KMS-11 (cell line): ENCODE measurements at regions not wholly inside any gene's neighbourhood (a gene's known extent, or its start where the extent isn't known, plus 50 kb on each side); places are given as distances from the start of the nearest gene placed in this dataset.

ENCODE experiments used
- H2AFZ ChIP-seq: fragments of 200-600 bp; sonication (generic); 2 replicates; pipeline ENCODE4 v1.6.1; 2016; ENCODE audit warnings: antibody characterized with exemption, mixed run types, low read depth
- H3K27ac ChIP-seq: fragments of 200-600 bp; sonication (generic); 2 replicates; pipeline ENCODE4 v1.6.1; 2016; ENCODE audit warnings: mild to moderate bottlenecking, mixed run types
- H3K27me3 ChIP-seq: fragments of 200-600 bp; sonication (generic); 2 replicates; pipeline ENCODE4 v1.6.1; 2017; ENCODE audit warnings: mild to moderate bottlenecking, low read depth, mixed run types, moderate library complexity; ENCODE audit not compliant: insufficient read depth
- H3K36me3 ChIP-seq: fragments of 200-600 bp; sonication (generic); 2 replicates; pipeline ENCODE4 v1.6.1; 2017; ENCODE audit warnings: mild to moderate bottlenecking, mixed run types; ENCODE audit not compliant: insufficient read depth
- H3K4me1 ChIP-seq: fragments of 200-600 bp; sonication (generic); 2 replicates; pipeline ENCODE4 v1.6.1; 2016; ENCODE audit warnings: mild to moderate bottlenecking, low read depth, mixed run types; ENCODE audit not compliant: poor library complexity, severe bottlenecking
- H3K4me2 ChIP-seq: fragments of 200-600 bp; sonication (generic); 2 replicates; pipeline ENCODE4 v1.7.0; 2016; ENCODE audit warnings: mild to moderate bottlenecking, mixed run types
- H3K4me3 ChIP-seq: fragments of 200-600 bp; sonication (generic); IDR thresholded peaks from 2 replicates; pipeline ENCODE4 v1.6.1; 2017; ENCODE audit warnings: low read depth, low read length, mixed read lengths; ENCODE audit not compliant: insufficient read depth
- H3K79me2 ChIP-seq: fragments of 200-600 bp; sonication (generic); 2 replicates; pipeline ENCODE4 v1.6.1; 2016; ENCODE audit warnings: low read depth, mixed run types; ENCODE audit not compliant: insufficient read depth
- H3K9ac ChIP-seq: fragments of 200-600 bp; sonication (generic); 2 replicates; pipeline ENCODE4 v1.6.1; 2016; ENCODE audit warnings: mild to moderate bottlenecking, mixed run types
- H4K20me1 ChIP-seq: fragments of 200-600 bp; sonication (generic); 2 replicates; pipeline ENCODE4 v1.6.1; 2016; ENCODE audit warnings: mild to moderate bottlenecking, mixed run types; ENCODE audit not compliant: insufficient read depth
- TF ChIP-seq, protein P1 (sequence below): fragments of 200-600 bp; sonication (generic); conservative IDR thresholded peaks from 2 replicates; pipeline ENCODE4 v1.6.1; 2017; ENCODE audit warnings: low read depth, mild to moderate bottlenecking, antibody characterized with exemption, low read length, moderate library complexity, mixed read lengths

DNA sequence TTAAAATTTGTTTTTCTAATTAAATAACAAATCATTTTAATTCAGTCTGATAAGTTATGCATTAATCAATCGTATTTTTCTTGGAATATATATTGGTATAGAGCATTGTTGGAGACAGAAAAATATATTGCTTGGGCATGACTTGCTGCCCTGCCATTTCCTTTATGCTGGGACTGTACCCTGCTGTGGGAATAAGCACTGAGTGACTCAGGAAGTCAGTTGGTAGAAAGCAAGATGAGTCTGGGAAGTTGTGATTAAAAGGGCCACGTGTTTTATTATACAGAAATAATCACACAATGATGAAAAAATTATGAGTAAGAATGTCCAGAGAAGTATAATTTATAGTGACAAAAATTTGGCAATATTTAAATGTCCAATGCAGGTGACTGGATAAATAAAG, 139.5 kb downstream of the KIF18A start:
- H3K27ac ChIP-seq, result no peak overlapping the region
- no peaks in the 10 kb centered on the region for H3K36me3 ChIP-seq
- no peaks in the 10 kb centered on the region for H3K27me3 ChIP-seq
- no peak overlapping the region for H3K9ac ChIP-seq
- no peaks in the 10 kb centered on the region for H3K4me1 ChIP-seq
- H4K20me1 ChIP-seq, result no peaks in the 10 kb centered on the region
- no peak overlapping the region for H3K4me3 ChIP-seq
- TF ChIP-seq, protein P1, sequence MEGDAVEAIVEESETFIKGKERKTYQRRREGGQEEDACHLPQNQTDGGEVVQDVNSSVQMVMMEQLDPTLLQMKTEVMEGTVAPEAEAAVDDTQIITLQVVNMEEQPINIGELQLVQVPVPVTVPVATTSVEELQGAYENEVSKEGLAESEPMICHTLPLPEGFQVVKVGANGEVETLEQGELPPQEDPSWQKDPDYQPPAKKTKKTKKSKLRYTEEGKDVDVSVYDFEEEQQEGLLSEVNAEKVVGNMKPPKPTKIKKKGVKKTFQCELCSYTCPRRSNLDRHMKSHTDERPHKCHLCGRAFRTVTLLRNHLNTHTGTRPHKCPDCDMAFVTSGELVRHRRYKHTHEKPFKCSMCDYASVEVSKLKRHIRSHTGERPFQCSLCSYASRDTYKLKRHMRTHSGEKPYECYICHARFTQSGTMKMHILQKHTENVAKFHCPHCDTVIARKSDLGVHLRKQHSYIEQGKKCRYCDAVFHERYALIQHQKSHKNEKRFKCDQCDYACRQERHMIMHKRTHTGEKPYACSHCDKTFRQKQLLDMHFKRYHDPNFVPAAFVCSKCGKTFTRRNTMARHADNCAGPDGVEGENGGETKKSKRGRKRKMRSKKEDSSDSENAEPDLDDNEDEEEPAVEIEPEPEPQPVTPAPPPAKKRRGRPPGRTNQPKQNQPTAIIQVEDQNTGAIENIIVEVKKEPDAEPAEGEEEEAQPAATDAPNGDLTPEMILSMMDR, result no peak
- no peak overlapping the region for H2AFZ ChIP-seq
- H3K79me2 ChIP-seq, result no peaks in the 10 kb centered on the region
- no peak overlapping the region for H3K4me2 ChIP-seq

DNA sequence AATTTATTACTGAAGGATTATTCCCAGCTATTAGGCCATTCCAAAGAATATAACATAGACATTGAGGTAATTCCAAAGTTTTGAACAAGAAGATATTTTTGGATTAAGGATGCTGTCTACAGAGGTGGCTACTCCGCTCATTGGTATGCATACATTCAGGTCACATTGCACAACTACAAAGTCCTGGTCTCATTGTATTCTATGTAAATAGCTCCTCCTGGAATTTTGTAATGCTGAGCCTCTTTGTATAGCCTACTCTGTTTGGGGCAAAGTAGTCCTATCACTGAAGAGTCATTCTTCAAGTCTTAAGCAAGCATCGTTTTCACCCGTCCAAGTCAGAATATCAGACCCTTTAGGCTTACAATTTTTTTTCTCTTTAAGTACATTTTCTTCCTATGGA, 142.4 kb downstream of the KIF18A start:
- H3K27ac ChIP-seq, result no peak overlapping the region
- H3K36me3 ChIP-seq, result no peaks in the 10 kb centered on the region
- no peak overlapping the region for H2AFZ ChIP-seq
- H3K9ac ChIP-seq, result no peak overlapping the region
- TF ChIP-seq, protein P1, result no peak
- H3K4me3 ChIP-seq, result no peak overlapping the region
- H3K4me1 ChIP-seq, result no peaks in the 10 kb centered on the region
- no peaks in the 10 kb centered on the region for H4K20me1 ChIP-seq
- no peaks in the 10 kb centered on the region for H3K79me2 ChIP-seq
- H3K4me2 ChIP-seq, result no peak overlapping the region
- no peaks in the 10 kb centered on the region for H3K27me3 ChIP-seq

DNA sequence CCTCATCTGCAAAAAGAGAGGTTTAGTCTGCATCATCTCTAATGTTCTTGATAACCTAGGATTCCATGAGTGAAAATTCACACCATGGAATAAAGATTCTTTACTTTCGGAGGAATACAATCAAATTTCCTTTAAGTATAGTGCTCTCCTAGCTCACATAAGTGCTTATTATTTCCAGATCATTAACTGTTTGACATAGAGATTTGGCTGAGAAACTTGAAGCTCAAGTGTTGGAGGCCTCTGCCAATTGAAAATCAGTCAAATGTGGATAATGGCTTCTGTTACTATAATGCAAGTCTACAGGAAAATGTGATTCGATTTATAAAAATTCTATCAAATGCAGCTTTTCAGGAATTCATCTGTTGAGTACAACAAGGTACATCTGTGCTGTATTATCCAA, 144.6 kb downstream of the KIF18A start:
- H3K36me3 ChIP-seq, result no peaks in the 10 kb centered on the region
- no peaks in the 10 kb centered on the region for H3K27me3 ChIP-seq
- no peaks in the 10 kb centered on the region for H4K20me1 ChIP-seq
- no peaks in the 10 kb centered on the region for H3K79me2 ChIP-seq
- H3K4me3 ChIP-seq, result no peak overlapping the region
- no peaks in the 10 kb centered on the region for H3K4me1 ChIP-seq
- H3K27ac ChIP-seq, result no peak overlapping the region
- TF ChIP-seq, protein P1, result no peak
- H3K9ac ChIP-seq, result no peak overlapping the region
- no peak overlapping the region for H2AFZ ChIP-seq
- no peak overlapping the region for H3K4me2 ChIP-seq

DNA sequence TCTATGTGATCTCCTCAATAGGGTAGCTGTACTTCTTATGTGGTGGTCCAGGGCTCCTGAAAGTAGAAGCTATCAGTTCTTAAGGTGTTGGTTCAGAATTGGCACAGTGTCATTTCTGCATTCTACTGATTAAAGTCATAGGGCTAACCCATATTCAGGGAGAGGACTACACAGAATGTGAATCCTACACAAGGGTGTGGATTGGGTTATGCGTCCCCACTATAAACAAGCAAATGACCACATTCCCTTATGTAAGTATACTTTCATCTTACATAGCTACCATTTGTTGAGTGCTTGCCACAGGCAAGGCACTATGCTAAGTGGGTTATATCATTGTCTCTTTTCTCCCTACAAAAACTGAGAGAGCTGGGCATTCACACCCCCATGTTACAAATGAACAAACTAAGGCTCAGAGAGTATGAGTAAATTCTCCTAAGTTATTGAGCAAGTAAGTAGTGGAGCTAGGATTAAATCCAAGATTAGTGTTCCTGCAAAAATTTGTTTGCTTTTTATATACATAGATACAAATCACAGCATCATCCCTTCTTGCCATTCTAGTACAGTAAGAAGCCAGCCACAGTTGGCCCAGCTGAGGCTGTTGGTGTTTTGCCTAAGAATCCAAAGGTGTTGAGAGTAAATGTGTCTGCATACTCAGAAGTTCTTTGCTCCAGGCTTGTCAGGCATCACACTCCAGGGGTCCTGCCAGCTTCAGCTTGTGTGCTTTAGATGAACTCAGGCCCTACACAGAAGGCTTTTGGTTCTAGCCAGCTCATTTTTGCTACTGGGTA, 157.8 kb downstream of the KIF18A start:
- Histone ChIP-seq H3K27ac (no peak overlapping the region), H3K9ac (no peak overlapping the region), H3K27me3 (no peaks in the 10 kb centered on the region), H2AFZ (no peak overlapping the region), H3K4me1 (no peaks in the 10 kb centered on the region), H3K4me2 (no peak overlapping the region), H3K79me2 (no peaks in the 10 kb centered on the region), H3K36me3 (no peaks in the 10 kb centered on the region), H4K20me1 (no peaks in the 10 kb centered on the region), H3K4me3 (no peak overlapping the region)
- TF ChIP-seq, protein P1, result no peak
